GM18505 (cell line): ENCODE measurements at regions not wholly inside any gene's neighbourhood (a gene's known extent, or its start where the extent isn't known, plus 50 kb on each side); places are given as distances from the start of the nearest gene placed in this dataset.
"Not testable (repeated sequence)": the region's sequence is repeated elsewhere in the genome, so short reads cannot be mapped to it uniquely, and the experiment has no call there.

Experiments
- ATAC-seq: cut with Tn5 transposase; IDR thresholded peaks from one replicate; pipeline ENCODE4 v1.9.1; 2021; ENCODE audit not compliant: unreplicated experiment
- POLR2A ChIP-seq: IDR thresholded peaks from 4 replicates; pipeline ENCODE4 v1.6.1; 2011; ENCODE audit warnings: borderline replicate concordance; ENCODE audit not compliant: insufficient read depth, insufficient read length; ENCODE audit errors: extremely low read depth

- ATAC-seq, result no peak
- TF ChIP-seq POLR2A, result no peak
Measured at GRCh38 chr7:34421526-34421925, 236.5 kb upstream of the NPSR1 start.

DNA sequence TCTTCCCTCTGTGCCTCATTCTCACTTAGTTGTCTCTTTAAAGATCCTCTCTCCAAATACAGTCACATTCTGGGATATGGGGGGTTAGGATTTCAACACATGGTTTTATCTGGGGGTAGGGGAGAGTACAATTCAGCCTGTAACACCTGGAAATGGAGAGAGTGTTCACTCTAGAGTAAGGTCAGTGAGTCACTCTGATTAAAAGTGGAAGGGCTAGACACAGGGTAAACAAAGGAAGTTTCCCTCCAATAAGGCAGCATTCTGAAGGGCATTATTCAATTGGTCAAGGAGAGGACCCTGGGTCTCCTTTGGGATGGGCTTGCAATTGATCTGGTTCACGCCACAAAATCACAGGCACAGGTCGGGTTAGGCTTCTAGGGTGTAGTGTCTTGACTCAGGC lies 232.8 kb upstream of the NPSR1 start:
- TF ChIP-seq POLR2A, result no peak
- ATAC-seq, result no peak

DNA sequence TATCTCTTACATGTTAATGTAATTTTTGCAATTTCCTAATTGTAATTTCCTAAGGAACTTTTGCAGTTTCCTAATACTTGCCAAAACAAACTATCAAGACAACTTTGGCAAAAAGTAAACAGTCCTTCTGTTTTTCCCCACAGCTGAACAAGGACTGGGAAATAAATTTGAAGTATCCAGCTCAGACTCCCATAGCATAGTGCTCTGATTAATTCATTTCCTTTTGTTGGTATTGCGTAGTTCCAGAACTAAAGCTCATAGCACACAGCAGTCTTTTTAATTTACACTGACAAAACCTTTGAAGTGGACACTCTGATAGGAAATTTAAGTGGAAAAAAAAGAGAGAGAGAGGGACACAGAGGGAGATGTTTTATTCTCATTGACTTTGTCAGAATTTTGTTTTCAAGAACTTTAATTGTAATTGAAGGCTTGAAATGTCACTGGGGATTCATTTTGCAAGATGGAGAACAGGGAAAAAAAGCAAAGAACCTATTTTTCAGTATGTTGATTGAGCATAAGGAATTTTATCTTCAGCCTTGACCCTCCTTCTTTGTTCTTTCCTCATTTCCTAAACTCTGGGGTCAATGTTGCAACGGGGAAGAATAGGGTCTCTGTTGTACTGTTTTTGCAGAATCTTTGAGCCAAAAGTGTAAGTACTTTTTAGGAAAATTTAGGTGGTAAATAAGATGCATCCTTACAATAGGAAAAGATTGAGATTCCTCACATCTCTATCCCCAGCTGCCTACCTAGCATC lies 232.2 kb upstream of the NPSR1 start:
- TF ChIP-seq POLR2A, result no peak
- ATAC-seq, result no peak

- no peak for TF ChIP-seq POLR2A
- ATAC-seq, result no peak
Measured at GRCh38 chr7:34430456-34430855, 227.6 kb upstream of the NPSR1 start.

GRCh38 chr7:34438436-34438835 lies 219.6 kb upstream of the NPSR1 start:
- no peak for TF ChIP-seq POLR2A
- ATAC-seq, result no peak

GRCh38 chr7:34445653-34446052 lies 212.4 kb upstream of the NPSR1 start:
- no peak for TF ChIP-seq POLR2A
- ATAC-seq, result no peak

GRCh38 chr7:34448531-34448930 lies 209.5 kb upstream of the NPSR1 start:
- ATAC-seq, result not testable (repeated sequence)

GRCh38 chr7:34449765-34450164 lies 208.3 kb upstream of the NPSR1 start:
- ATAC-seq, result no peak
- TF ChIP-seq POLR2A, result no peak

DNA sequence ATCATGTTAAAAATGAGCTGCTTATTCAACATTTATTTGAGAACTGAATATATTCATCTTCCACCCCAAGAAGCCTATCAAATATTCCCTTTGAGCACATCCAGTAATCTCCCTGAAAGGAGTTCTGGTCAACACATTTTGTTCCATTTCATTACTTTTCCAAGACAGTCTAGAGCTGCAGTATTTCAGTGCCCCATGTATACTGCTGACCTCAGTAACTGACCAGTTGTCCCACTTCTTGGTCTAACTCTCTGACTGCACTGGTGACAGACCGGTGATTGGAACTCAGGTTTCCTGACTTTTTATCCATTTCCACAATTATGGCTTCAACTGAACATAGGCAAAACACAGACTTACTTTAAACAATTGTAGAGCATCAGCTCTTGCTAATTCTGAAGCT lies 206.8 kb upstream of the NPSR1 start:
- no peak for ATAC-seq
- no peak for TF ChIP-seq POLR2A

DNA sequence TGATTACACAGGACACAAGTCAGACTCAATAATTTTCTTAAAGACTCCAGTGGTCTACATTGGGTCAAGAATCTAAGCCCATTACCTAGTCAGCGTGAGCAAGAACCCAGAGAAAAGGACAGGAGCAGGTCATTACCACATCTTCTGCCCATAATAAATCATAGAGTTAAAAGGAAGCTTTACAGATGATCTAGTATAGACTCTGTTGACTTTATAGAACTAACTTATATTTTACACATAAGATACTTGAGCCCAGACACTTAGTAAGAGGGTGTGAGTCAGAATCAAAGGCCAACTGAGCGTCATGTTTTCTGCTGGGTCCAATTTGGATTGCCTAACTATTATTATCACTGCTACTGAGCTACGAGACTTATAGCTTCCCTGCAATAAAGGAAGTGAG lies 206.1 kb upstream of the NPSR1 start:
- no peak for TF ChIP-seq POLR2A
- ATAC-seq, result no peak

DNA sequence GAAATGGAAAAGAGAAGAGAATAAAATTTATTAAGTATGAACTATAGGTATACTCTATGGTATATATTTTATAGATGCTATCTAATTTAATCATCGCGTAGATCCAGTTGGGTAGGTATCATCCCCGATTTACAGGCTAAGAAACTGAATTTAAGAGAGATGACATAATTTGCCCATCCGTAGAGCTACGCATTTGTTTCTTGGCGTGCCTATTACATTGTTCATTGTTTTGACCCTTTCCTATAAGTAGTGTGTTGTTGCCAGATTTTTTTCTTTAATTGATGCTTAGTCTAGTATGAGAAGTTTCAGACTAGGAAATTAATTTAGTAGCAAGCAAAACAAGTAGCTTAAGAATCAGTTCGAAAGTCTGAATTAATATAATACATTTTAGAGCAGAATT lies 205.7 kb upstream of the NPSR1 start:
- no peak for TF ChIP-seq POLR2A
- ATAC-seq, result no peak

GRCh38 chr7:34453150-34453549 lies 204.9 kb upstream of the NPSR1 start:
- TF ChIP-seq POLR2A, result no peak
- no peak for ATAC-seq

GRCh38 chr7:34454381-34454780 lies 203.6 kb upstream of the NPSR1 start:
- TF ChIP-seq POLR2A, result no peak
- no peak for ATAC-seq

- TF ChIP-seq POLR2A, result no peak
- ATAC-seq, result no peak
Measured at GRCh38 chr7:34457329-34457728, 200.7 kb upstream of the NPSR1 start.

DNA sequence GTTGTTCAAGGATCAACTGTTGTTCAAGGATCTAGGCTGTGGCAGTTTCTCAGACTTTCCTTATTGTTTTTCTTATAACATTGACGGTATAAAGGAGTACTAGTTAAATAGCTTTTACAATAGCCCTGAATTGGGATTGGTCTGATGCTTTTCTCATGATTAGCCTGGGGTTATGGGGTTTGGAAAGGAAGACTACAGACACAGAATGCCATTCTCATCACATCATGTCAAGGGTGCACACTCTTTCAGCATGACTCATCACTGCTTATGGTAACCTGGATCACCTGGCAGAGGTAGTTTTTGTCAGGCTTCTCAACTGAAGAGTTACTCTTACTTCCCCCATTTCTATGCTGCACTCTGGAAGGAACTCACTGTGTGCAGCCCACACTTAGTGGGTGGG lies 194.2 kb upstream of the NPSR1 start:
- no peak for TF ChIP-seq POLR2A
- no peak for ATAC-seq
